ENCODE measurements at regions not wholly inside any gene's neighbourhood (a gene's known extent, or its start where the extent isn't known, plus 50 kb on each side); places are given as distances from the start of the nearest gene placed in this dataset.

DNA sequence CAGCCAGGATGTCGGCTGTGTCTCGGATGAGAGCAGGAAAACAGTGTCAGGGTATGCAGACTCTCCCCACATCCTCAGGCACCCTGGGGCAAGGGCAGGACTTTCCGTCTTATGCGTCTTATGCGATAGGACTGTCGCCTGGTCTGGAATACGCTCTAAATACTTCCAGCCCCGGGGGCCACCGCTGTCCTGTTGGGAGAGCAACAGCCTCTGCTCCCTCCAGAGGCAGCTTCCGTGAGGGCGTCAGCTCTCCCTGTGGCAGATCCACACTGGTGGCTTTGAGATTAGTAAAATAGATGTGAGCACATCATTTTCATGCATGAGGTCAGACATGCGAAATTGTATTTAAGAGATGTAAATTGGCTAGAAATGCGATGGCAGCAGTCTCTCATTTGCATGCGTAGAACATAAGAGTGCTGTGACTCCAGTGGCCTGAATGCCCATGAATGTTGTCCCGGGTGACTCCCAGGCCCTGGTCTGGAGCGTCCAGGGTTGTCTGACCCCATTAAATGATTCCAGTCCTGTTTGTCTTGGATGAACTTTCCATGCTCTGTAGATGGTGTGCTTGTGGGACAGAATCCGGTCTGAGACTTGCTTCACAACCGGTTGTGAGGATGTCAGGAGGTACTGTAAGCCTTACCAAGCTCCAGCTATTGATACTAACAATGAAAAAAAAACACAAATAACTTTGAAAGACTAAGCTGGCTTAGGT, 228.2 kb downstream of the SYK start (continued):
- TF ChIP-seq, protein P1, sequence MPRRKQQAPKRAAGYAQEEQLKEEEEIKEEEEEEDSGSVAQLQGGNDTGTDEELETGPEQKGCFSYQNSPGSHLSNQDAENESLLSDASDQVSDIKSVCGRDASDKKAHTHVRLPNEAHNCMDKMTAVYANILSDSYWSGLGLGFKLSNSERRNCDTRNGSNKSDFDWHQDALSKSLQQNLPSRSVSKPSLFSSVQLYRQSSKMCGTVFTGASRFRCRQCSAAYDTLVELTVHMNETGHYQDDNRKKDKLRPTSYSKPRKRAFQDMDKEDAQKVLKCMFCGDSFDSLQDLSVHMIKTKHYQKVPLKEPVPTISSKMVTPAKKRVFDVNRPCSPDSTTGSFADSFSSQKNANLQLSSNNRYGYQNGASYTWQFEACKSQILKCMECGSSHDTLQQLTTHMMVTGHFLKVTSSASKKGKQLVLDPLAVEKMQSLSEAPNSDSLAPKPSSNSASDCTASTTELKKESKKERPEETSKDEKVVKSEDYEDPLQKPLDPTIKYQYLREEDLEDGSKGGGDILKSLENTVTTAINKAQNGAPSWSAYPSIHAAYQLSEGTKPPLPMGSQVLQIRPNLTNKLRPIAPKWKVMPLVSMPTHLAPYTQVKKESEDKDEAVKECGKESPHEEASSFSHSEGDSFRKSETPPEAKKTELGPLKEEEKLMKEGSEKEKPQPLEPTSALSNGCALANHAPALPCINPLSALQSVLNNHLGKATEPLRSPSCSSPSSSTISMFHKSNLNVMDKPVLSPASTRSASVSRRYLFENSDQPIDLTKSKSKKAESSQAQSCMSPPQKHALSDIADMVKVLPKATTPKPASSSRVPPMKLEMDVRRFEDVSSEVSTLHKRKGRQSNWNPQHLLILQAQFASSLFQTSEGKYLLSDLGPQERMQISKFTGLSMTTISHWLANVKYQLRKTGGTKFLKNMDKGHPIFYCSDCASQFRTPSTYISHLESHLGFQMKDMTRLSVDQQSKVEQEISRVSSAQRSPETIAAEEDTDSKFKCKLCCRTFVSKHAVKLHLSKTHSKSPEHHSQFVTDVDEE (CRISPR knock-in tag; IDR thresholded peaks at IDR 0.05): no peak
- TF ChIP-seq ZNF565 (CRISPR knock-in tag; conservative IDR thresholded peaks at IDR 0.05; ENCODE audit: low read depth) (no peak), GLIS3 (CRISPR knock-in tag; IDR thresholded peaks at IDR 0.05) (no peak), TCF4 (CRISPR knock-in tag; IDR thresholded peaks at IDR 0.05; ENCODE audit: borderline replicate concordance) (no peak)
- TF ChIP-seq, protein P2, sequence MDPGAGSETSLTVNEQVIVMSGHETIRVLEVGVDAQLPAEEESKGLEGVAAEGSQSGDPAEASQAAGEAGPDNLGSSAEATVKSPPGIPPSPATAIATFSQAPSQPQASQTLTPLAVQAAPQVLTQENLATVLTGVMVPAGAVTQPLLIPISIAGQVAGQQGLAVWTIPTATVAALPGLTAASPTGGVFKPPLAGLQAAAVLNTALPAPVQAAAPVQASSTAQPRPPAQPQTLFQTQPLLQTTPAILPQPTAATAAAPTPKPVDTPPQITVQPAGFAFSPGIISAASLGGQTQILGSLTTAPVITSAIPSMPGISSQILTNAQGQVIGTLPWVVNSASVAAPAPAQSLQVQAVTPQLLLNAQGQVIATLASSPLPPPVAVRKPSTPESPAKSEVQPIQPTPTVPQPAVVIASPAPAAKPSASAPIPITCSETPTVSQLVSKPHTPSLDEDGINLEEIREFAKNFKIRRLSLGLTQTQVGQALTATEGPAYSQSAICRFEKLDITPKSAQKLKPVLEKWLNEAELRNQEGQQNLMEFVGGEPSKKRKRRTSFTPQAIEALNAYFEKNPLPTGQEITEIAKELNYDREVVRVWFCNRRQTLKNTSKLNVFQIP (CRISPR knock-in tag; IDR thresholded peaks at IDR 0.05; ENCODE audit: borderline replicate concordance, low read depth): no peak

DNA sequence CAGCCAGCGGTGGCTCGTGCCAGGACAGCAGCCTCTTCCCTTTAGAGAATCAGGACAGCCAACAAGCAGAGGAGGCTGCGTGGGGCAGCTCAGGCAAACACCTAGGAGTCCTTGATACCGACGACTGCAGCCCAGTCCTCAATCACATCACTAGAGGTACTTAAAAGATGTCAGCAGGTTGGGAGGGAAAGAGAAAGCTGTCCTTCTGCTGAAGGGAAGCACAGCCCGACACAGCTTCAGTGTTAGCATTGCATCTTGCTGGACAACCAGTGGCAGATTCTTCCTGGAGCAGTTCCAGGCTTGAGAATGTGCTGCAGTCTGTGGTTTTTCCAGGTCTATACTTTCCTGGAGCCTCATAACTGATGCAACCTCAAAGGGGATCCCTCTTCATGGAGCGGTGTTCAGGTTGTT, 230.5 kb downstream of the SYK start:
- TF ChIP-seq ZC3H10 (CRISPR knock-in tag; IDR thresholded peaks at IDR 0.05): no peak
- TF ChIP-seq, protein P3, sequence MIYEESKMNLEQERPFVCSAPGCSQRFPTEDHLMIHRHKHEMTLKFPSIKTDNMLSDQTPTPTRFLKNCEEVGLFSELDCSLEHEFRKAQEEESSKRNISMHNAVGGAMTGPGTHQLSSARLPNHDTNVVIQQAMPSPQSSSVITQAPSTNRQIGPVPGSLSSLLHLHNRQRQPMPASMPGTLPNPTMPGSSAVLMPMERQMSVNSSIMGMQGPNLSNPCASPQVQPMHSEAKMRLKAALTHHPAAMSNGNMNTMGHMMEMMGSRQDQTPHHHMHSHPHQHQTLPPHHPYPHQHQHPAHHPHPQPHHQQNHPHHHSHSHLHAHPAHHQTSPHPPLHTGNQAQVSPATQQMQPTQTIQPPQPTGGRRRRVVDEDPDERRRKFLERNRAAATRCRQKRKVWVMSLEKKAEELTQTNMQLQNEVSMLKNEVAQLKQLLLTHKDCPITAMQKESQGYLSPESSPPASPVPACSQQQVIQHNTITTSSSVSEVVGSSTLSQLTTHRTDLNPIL (CRISPR knock-in tag; IDR thresholded peaks at IDR 0.05; ENCODE audit: low read depth): no peak
- TF ChIP-seq, protein P4, sequence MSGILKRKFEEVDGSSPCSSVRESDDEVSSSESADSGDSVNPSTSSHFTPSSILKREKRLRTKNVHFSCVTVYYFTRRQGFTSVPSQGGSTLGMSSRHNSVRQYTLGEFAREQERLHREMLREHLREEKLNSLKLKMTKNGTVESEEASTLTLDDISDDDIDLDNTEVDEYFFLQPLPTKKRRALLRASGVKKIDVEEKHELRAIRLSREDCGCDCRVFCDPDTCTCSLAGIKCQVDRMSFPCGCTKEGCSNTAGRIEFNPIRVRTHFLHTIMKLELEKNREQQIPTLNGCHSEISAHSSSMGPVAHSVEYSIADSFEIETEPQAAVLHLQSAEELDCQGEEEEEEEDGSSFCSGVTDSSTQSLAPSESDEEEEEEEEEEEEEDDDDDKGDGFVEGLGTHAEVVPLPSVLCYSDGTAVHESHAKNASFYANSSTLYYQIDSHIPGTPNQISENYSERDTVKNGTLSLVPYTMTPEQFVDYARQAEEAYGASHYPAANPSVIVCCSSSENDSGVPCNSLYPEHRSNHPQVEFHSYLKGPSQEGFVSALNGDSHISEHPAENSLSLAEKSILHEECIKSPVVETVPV (CRISPR knock-in tag; IDR thresholded peaks at IDR 0.05): no peak
- no peak for TF ChIP-seq ESRRG (CRISPR knock-in tag; IDR thresholded peaks at IDR 0.05)
- TF ChIP-seq CSDC2 (CRISPR knock-in tag; IDR thresholded peaks at IDR 0.05): no peak
- TF ChIP-seq SNAI2 (CRISPR knock-in tag; IDR thresholded peaks at IDR 0.05): no peak
- TF ChIP-seq, protein P5, sequence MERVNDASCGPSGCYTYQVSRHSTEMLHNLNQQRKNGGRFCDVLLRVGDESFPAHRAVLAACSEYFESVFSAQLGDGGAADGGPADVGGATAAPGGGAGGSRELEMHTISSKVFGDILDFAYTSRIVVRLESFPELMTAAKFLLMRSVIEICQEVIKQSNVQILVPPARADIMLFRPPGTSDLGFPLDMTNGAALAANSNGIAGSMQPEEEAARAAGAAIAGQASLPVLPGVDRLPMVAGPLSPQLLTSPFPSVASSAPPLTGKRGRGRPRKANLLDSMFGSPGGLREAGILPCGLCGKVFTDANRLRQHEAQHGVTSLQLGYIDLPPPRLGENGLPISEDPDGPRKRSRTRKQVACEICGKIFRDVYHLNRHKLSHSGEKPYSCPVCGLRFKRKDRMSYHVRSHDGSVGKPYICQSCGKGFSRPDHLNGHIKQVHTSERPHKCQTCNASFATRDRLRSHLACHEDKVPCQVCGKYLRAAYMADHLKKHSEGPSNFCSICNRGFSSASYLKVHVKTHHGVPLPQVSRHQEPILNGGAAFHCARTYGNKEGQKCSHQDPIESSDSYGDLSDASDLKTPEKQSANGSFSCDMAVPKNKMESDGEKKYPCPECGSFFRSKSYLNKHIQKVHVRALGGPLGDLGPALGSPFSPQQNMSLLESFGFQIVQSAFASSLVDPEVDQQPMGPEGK (CRISPR knock-in tag; IDR thresholded peaks at IDR 0.05; ENCODE audit: borderline replicate concordance): no peak
- TF ChIP-seq PPARA (CRISPR knock-in tag; IDR thresholded peaks at IDR 0.05; ENCODE audit: borderline replicate concordance): no peak
- TF ChIP-seq RARB (CRISPR knock-in tag; IDR thresholded peaks at IDR 0.05): no peak
- TF ChIP-seq GLIS3 (CRISPR knock-in tag; IDR thresholded peaks at IDR 0.05): no peak
- TF ChIP-seq ZFP30 (CRISPR knock-in tag; IDR thresholded peaks at IDR 0.05): no peak
- TF ChIP-seq ZNF565 (CRISPR knock-in tag; conservative IDR thresholded peaks at IDR 0.05; ENCODE audit: low read depth): no peak
- no peak for TF ChIP-seq ARNTL (CRISPR knock-in tag; IDR thresholded peaks at IDR 0.05; ENCODE audit: borderline replicate concordance, low read depth)
- TF ChIP-seq, protein P2 (CRISPR knock-in tag; IDR thresholded peaks at IDR 0.05; ENCODE audit: borderline replicate concordance, low read depth): no peak
- no peak for TF ChIP-seq BACH2 (CRISPR knock-in tag; IDR thresholded peaks at IDR 0.05; ENCODE audit: borderline replicate concordance)
- no peak for TF ChIP-seq TOX (CRISPR knock-in tag; IDR thresholded peaks at IDR 0.05; ENCODE audit: borderline replicate concordance)
- TF ChIP-seq, protein P1 (CRISPR knock-in tag; IDR thresholded peaks at IDR 0.05): no peak
- no peak for TF ChIP-seq ZFP3 (CRISPR knock-in tag; IDR thresholded peaks at IDR 0.05)
- ATAC-seq: no peak
